GM21786 (cell line): ENCODE measurements at regions not wholly inside any gene's neighbourhood (a gene's known extent, or its start where the extent isn't known, plus 50 kb on each side); places are given as distances from the start of the nearest gene placed in this dataset.

Experiments used
- ATAC-seq: cut with Tn5 transposase; IDR thresholded peaks from one replicate; pipeline ENCODE4 v1.9.1; 2021; ENCODE audit not compliant: unreplicated experiment

- no peak for ATAC-seq
Observed at GRCh38 chr1:209045331-209046057, 538.0 kb upstream of the CAMK1G start.

GRCh38 chr1:209046058-209046417 is 537.5 kb upstream of the CAMK1G start:
- ATAC-seq = no peak

- no peak for ATAC-seq
Observed at GRCh38 chr1:209046935-209047334, 536.6 kb upstream of the CAMK1G start.

- ATAC-seq = no peak
Observed at GRCh38 chr1:209048941-209049669, 534.4 kb upstream of the CAMK1G start.

GRCh38 chr1:209051570-209051969 is 531.9 kb upstream of the CAMK1G start:
- no peak for ATAC-seq

GRCh38 chr1:209053587-209053986 is 529.9 kb upstream of the CAMK1G start:
- ATAC-seq = no peak

GRCh38 chr1:209057083-209057482 is 526.4 kb upstream of the CAMK1G start:
- ATAC-seq = no peak

- no peak for ATAC-seq
Observed at GRCh38 chr1:209057901-209058300, 525.6 kb upstream of the CAMK1G start.

- no peak for ATAC-seq
Observed at GRCh38 chr1:209059376-209059775, 524.1 kb upstream of the CAMK1G start.

GRCh38 chr1:209059981-209060380 is 523.5 kb upstream of the CAMK1G start:
- ATAC-seq = no peak

GRCh38 chr1:209062081-209062620 is 521.4 kb upstream of the CAMK1G start:
- ATAC-seq = no peak

- peak; percentile 73 for ATAC-seq
Observed at GRCh38 chr1:209062863-209063262, 520.7 kb upstream of the CAMK1G start.

- ATAC-seq = no peak
Observed at GRCh38 chr1:209063767-209064659, 519.5 kb upstream of the CAMK1G start.

- ATAC-seq = no peak
Observed at GRCh38 chr1:209064850-209065706, 518.4 kb upstream of the CAMK1G start.

GRCh38 chr1:209072481-209072880 is 511.0 kb upstream of the CAMK1G start:
- no peak for ATAC-seq

- ATAC-seq = no peak
Observed at GRCh38 chr1:209073879-209074278, 509.6 kb upstream of the CAMK1G start.

- ATAC-seq = no peak
Observed at GRCh38 chr1:209074575-209075250, 508.8 kb upstream of the CAMK1G start.

GRCh38 chr1:209076688-209077087 is 506.8 kb upstream of the CAMK1G start:
- no peak for ATAC-seq

- ATAC-seq = no peak
Observed at GRCh38 chr1:209080170-209080781, 503.2 kb upstream of the CAMK1G start.
